H1 (cell line): ENCODE measurements at regions not wholly inside any gene's neighbourhood (a gene's known extent, or its start where the extent isn't known, plus 50 kb on each side); places are given as distances from the start of the nearest gene placed in this dataset.

Experiments
- EZH2 ChIP-seq: fragments of 200-600 bp; sonication (generic); IDR thresholded peaks from 2 replicates; pipeline ENCODE4 v1.7.1; 2012; ENCODE audit warnings: low read depth, mild to moderate bottlenecking, moderate library complexity, low read length, inconsistent platforms; ENCODE audit not compliant: severe bottlenecking
- SAP30 ChIP-seq: fragments of 300-600 bp; sonication (generic); IDR thresholded peaks from 2 replicates; pipeline ENCODE4 v1.7.1; 2012; ENCODE audit warnings: low read length, moderate library complexity, mild to moderate bottlenecking, inconsistent platforms; ENCODE audit not compliant: insufficient read depth, insufficient replicate concordance

DNA sequence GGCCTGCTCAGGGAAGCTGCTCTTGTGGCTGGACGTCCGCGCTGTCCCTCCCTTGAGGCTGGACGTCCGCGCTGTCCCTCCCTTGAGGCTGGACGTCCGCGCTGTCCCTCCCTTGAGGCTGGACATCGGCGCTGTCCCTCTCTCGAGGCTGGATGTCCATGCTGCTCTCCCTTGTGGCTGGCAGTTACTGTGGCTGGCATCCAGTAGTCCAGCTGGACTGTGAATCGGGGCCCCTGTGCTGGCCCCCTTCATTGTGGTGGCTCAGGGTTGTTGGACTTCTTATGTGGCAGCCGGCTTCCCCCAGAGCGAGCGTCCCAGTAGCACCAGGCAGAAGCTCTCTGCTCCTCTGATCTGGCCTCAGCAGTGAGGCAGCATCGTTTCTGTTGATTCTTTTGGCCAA is 141.5 kb downstream of the IRF8 start:
- no peak for TF ChIP-seq SAP30
- no peak for TF ChIP-seq EZH2
